ENCODE measurements at regions not wholly inside any gene's neighbourhood (a gene's known extent, or its start where the extent isn't known, plus 50 kb on each side); places are given as distances from the start of the nearest gene placed in this dataset.

DNA sequence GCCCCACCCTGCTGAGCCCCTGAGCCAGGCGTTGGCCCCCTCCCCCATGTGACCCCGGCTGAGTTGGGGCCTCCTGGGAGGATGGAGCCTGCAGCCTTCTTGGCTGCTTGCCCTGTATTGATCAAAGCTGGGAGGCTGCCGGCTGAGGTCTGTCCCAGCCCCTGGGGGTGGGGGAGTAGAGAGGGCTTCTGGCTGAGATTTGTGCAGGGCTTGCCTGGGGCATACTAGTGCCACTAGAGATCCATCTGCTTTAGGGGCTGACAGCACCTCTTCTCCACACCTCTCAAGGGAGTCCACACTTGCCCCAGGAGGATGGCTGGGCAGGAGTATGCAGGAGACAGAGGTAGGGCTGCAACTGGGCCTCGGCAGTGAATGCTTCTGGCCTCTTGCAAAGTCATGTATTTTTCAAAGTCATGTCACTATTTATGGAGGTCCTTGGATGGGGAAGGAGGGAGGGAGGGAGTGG is 53.6 kb upstream of the SSBP3 start:
- no peak overlapping the region for H3K9ac ChIP-seq (ENCODE audit: extremely low read depth, low read length, poor library complexity, severe bottlenecking)
- 56% methylated on average over 4 of the region's 4 CpGs; no CpG with 5 or more reads in 1 of the 2 experiments for WGBS, 2 experiments (ENCODE audit: insufficient coverage in 1 of 2, insufficient read length in 1 of 2)
- Mint-ChIP-seq H3K36me3 (ENCODE audit: low read depth) (no peaks in the 10 kb centered on the region), H3K4me3 (no peak overlapping the region), H3K27ac (no peak overlapping the region), H3K9me3 (no peaks in the 10 kb centered on the region), H3K4me1 (peaks cover 43% of the 10 kb centered on the region), H3K27me3 (ENCODE audit: insufficient read depth) (no peaks in the 10 kb centered on the region)
- H3K9me3 ChIP-seq (ENCODE audit: control insufficient read depth, low read length), result no peaks in the 10 kb centered on the region
- H3K36me3 ChIP-seq (ENCODE audit: control insufficient read depth, insufficient read depth, low read length), result no peaks in the 10 kb centered on the region
- H3K27ac ChIP-seq (ENCODE audit: low read depth, low read length), result peak overlapping the region; percentile 36
- H3K27me3 ChIP-seq (ENCODE audit: control insufficient read depth, insufficient read depth, low read length, poor library complexity, severe bottlenecking), result no peaks in the 10 kb centered on the region
- H3K4me3 ChIP-seq (ENCODE audit: low read length), result no peak overlapping the region
- TF ChIP-seq, protein P1, sequence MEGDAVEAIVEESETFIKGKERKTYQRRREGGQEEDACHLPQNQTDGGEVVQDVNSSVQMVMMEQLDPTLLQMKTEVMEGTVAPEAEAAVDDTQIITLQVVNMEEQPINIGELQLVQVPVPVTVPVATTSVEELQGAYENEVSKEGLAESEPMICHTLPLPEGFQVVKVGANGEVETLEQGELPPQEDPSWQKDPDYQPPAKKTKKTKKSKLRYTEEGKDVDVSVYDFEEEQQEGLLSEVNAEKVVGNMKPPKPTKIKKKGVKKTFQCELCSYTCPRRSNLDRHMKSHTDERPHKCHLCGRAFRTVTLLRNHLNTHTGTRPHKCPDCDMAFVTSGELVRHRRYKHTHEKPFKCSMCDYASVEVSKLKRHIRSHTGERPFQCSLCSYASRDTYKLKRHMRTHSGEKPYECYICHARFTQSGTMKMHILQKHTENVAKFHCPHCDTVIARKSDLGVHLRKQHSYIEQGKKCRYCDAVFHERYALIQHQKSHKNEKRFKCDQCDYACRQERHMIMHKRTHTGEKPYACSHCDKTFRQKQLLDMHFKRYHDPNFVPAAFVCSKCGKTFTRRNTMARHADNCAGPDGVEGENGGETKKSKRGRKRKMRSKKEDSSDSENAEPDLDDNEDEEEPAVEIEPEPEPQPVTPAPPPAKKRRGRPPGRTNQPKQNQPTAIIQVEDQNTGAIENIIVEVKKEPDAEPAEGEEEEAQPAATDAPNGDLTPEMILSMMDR (conservative IDR thresholded peaks at IDR 0.05), result no peak
- H3K4me1 ChIP-seq (ENCODE audit: control insufficient read depth, insufficient read depth, low read length), result peaks cover 10% of the 10 kb centered on the region
- DNase-seq, result no peak

DNA sequence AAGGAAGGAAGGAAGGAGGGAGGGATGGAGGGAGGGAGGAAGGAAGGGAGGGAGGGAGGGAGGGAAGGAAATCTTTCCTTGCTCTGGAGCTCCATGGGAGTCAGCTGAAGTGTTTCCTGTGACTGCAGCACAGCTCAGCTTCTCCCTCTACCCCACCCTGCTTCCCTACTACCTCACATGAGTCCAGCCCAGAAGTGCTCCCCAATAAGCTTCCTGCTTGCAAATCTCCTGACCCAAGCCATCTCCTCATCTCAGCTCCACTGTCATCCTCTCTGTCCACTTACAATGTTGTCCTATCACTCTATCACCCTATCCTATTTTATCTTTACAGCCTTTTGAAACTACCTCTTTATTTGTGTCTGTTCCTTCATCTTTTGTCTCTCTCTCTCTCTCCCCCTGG is 52.9 kb upstream of the SSBP3 start:
- H3K36me3 ChIP-seq (ENCODE audit: control insufficient read depth, insufficient read depth, low read length), result no peaks in the 10 kb centered on the region
- DNase-seq, result no peak
- H3K9ac ChIP-seq (ENCODE audit: extremely low read depth, low read length, poor library complexity, severe bottlenecking), result no peak overlapping the region
- Mint-ChIP-seq H3K9me3 (no peaks in the 10 kb centered on the region), H3K4me3 (no peak overlapping the region), H3K27me3 (ENCODE audit: insufficient read depth) (no peaks in the 10 kb centered on the region), H3K27ac (no peak overlapping the region), H3K4me1 (peaks cover 37% of the 10 kb centered on the region), H3K36me3 (ENCODE audit: low read depth) (no peaks in the 10 kb centered on the region)
- no peak overlapping the region for H3K27ac ChIP-seq (ENCODE audit: low read depth, low read length)
- TF ChIP-seq, protein P1 (conservative IDR thresholded peaks at IDR 0.05), result no peak
- H3K27me3 ChIP-seq (ENCODE audit: control insufficient read depth, insufficient read depth, low read length, poor library complexity, severe bottlenecking), result no peaks in the 10 kb centered on the region
- no peak overlapping the region for H3K4me3 ChIP-seq (ENCODE audit: low read length)
- peaks cover 5% of the 10 kb centered on the region for H3K4me1 ChIP-seq (ENCODE audit: control insufficient read depth, insufficient read depth, low read length)
- no peaks in the 10 kb centered on the region for H3K9me3 ChIP-seq (ENCODE audit: control insufficient read depth, low read length)

DNA sequence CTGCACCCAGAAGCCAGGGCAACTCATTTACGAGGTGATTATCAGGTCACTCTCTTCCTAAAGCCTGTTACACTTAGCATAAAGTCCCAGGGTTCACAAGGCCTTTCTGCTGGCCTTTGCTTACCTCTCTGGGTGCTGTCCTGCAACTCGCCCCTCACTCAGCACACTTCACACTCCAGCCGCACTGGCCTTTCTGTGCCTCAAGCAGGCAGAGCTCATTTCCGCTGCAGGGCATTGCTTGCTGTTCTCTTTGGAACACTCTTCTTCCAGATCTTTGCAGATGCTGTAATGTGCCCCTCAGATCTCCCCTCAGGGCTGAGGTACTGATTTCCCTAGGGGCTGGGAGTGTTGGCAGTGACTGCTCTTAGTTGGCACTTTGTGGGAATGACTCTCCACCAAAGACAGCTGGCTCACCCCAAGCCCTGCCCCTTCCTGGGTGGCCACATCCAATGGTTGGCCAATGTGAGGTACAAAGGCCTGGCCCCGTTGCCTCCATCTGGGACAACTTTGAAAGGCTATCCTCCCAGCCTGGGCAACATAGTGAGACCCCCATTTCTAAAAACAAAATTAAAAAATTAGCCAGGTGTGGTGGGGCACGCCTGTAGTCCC is 50.8 kb upstream of the SSBP3 start:
- peak; percentile 64 for DNase-seq
- TF ChIP-seq, protein P1 (conservative IDR thresholded peaks at IDR 0.05), result no peak
- Histone ChIP-seq H3K36me3 (ENCODE audit: control insufficient read depth, insufficient read depth, low read length) (no peaks in the 10 kb centered on the region), H3K4me3 (ENCODE audit: low read length) (no peak overlapping the region), H3K27me3 (ENCODE audit: control insufficient read depth, insufficient read depth, low read length, poor library complexity, severe bottlenecking) (no peaks in the 10 kb centered on the region), H3K9ac (ENCODE audit: extremely low read depth, low read length, poor library complexity, severe bottlenecking) (no peak overlapping the region), H3K4me1 (ENCODE audit: control insufficient read depth, insufficient read depth, low read length) (no peaks in the 10 kb centered on the region), H3K9me3 (ENCODE audit: control insufficient read depth, low read length) (no peaks in the 10 kb centered on the region), H3K27ac (ENCODE audit: low read depth, low read length) (no peak overlapping the region)
- H3K9me3 Mint-ChIP-seq, result peaks cover 6% of the 10 kb centered on the region
- 75 to 89% methylated on average over 4 to 6 of the region's 6 CpGs for WGBS, 2 experiments (ENCODE audit: insufficient coverage in 1 of 2, insufficient read length in 1 of 2)
- no peaks in the 10 kb centered on the region for H3K27me3 Mint-ChIP-seq (ENCODE audit: insufficient read depth)
- H3K4me3 Mint-ChIP-seq, result no peak overlapping the region
- no peak overlapping the region for H3K27ac Mint-ChIP-seq
- peaks cover 18% of the 10 kb centered on the region for H3K4me1 Mint-ChIP-seq
- H3K36me3 Mint-ChIP-seq (ENCODE audit: low read depth), result no peaks in the 10 kb centered on the region

Data from endodermal cell (in vitro differentiated cells).